Erythroblast (primary cell): ENCODE measurements at regions not wholly inside any gene's neighbourhood (a gene's known extent, or its start where the extent isn't known, plus 50 kb on each side); places are given as distances from the start of the nearest gene placed in this dataset.

Experiments used
- DNase-seq, 2 experiments: peaks; one replicate each; lab custom pipeline; 2025; lab: John Stamatoyannopoulos, UW
- GATA1 ChIP-seq: IDR thresholded peaks from 2 replicates; pipeline ENCODE4 v1.6.1; 2011; ENCODE audit warnings: low read depth, mild to moderate bottlenecking, control low read depth, low read length, moderate library complexity
- POLR2A ChIP-seq: IDR thresholded peaks from 2 replicates; pipeline ENCODE4 v1.6.1; 2011; ENCODE audit warnings: mild to moderate bottlenecking, low read length

DNA sequence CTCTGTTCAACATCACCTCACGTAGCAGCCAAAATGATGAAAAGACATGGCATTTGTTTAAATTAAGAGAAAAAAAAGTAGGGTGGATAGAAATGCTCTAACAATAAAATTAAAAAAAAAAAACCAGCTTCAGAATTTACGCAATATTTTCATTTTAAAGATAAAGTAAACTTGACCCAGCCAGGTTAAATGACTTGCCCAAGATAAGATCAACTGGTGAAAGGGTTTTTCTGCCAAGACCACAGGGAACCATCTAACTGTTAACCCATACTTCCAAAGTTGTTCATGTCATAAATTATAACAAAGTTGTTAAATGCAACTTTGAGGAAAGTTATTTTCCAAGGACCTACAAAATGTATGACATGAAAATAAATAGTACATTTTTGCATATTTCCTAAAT lies 129.6 kb upstream of the SOX5 start:
- no peak for DNase-seq
- TF ChIP-seq POLR2A: no peak
- TF ChIP-seq GATA1: no peak

DNA sequence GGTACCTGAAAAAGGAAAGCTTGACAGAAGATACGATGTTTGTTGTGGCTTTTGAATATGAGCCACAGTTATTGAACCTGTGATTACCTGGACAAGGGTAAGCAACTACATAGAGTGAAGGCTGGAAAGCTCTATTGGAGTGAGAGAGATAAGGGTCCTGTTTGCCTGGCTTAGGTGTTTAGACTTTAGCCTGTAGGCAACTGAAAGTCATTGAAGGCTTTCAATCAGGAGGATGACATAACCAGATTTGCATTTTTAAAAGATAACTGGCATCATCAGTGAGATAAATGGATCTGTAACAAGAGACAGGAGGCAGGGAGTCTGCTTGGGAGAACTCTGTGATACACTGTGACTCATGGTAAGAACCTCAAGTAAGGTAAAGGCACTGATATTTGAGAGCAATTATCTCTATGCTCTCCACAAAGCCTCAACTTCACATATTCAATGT lies 128.9 kb upstream of the SOX5 start:
- TF ChIP-seq POLR2A (no peak), GATA1 (no peak)
- no peak for DNase-seq

DNA sequence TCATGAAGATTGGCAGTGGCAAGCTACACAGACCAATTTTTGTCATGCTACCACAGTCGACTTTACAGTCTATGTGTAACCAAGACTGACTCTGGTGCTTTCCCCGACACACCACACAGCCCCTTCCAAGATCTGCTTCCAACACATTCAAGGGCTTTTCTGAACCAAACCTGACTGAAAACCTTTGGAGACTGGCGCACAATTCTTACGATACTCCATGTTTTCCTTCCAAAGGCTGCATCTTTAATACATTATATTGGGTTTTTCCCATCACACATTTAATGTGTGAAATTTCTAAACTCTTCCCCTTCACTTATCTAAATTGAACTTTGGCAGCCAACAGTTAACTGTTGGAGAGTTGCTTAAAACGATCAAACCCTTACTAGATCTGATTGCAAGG lies 127.7 kb upstream of the SOX5 start:
- no peak for TF ChIP-seq POLR2A
- no peak for TF ChIP-seq GATA1
- DNase-seq: no peak

DNA sequence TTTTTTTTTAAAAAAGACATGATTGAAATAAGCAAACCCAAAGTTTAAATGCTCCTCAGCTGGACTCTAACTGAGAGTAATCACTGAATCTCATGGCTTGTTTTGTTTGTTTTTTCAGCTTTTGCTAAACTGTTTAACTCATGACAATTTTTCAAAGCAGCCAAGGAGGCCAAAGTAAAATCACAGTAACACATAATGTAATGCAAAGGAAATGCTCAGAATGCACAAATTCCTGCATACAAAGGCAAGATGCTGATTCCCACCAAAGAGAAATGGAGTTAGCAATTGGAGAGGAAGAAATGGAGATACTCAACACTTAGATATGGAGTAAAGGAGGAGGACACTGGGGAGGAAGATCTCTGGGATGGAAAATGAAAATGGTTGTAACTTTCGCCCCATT lies 126.2 kb upstream of the SOX5 start:
- no peak for DNase-seq
- TF ChIP-seq POLR2A (no peak), GATA1 (no peak)

DNA sequence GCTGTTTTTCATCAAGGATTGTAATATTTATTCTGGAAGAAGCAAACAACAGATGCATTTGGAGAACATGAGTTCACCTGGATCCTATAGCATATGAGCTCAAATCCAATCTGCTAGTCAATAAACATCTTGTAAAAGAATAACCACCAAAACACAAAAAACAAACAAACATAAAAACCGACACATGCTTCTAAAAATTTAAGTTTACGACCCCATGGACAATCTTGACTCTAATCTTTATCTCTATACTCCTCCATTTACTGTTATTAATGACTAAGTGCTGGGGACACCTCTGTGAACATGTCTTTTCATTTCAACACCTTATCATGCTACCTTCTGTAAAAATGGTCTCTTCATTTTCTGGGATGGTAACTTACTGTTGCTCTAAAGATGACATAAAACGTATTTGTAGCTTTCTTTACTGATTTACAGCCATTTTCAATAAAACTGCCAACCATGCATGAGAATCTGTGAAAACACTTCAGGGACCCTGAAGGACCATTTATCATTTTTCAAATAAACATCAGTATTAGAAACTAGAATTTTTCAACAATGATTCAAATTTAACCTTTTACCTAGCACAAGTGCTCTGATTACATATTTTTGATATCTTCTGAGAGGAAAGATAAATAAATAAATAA lies 123.8 kb upstream of the SOX5 start:
- TF ChIP-seq POLR2A (no peak), GATA1 (no peak)
- no peak for DNase-seq

DNA sequence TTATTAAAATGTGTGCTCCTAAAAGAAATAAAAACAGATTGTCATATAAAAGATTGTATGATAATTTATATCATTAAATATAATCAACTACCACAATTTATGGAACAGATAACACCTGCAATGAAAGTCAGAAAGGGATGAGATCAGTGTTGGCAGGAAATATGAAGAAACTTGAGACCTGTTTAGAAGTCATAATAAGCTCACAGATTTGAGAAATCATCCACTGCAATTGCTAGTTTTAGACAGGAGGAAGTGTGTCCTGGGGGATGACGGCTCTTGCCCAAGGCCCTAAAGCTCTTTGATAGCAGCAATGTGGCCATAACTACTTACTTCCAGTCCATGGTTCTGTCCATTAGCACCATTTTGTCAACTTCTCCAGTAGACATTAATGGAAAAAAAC lies 122.8 kb upstream of the SOX5 start:
- DNase-seq: no peak
- no peak for TF ChIP-seq GATA1
- no peak for TF ChIP-seq POLR2A

DNA sequence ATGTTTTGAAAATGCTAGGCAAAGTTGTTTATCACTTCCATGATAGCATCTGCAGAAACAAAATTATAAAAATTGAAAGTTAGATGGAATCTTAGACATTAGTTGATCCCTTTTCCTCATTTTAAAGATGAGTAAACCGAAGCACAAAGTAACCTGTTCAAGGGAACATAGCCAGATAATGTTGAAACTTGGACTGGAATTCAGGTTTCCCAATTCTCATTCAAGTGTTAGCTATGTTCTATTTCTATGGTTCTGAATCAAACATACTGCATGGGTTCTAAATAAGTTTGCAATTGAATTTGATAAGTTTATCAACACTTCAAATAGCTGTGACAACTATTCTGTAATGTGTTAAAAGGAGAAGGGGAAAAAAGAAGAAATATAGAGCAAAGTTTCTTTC lies 122.4 kb upstream of the SOX5 start:
- no peak for DNase-seq
- TF ChIP-seq GATA1: no peak
- TF ChIP-seq POLR2A: no peak

DNA sequence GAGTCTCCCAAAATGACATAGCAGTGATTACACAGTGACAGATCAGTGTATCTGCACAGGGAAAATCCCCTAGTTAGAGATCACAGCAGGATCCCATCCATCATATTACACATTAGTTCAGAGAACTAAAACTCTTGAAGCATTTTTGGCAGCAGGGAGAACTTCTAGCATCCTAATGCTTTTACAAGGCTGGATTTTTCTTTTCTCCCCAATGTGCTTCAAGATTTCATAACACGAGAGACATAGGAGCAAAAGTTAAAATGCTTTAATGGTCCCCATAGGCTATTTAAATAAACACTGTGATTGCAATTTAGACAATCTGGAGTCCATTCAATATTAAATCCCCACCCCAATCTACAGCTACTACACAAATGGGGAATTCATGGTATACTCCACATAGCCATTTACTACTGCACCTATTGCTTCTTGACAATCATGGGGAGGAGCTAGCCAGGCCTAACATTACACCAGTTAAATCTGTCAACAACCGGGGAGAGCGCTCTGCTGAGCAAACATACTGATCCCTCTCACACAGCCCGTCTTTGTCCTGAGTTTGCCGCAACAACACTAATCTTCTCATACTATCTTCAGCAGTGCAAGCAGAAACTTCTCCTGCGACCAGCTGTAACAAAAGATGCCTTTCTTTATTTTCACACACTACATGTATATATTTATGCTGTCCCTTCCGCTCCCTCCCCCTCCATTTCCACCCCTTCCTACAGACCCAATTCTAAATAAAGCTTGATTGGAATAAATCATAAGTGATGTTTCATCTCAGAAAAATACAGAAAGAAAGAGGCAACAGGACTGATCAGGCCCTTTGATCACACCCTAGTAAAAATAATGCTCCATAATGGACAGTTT lies 120.3 kb upstream of the SOX5 start:
- no peak for DNase-seq
- TF ChIP-seq POLR2A: no peak
- TF ChIP-seq GATA1: no peak

DNA sequence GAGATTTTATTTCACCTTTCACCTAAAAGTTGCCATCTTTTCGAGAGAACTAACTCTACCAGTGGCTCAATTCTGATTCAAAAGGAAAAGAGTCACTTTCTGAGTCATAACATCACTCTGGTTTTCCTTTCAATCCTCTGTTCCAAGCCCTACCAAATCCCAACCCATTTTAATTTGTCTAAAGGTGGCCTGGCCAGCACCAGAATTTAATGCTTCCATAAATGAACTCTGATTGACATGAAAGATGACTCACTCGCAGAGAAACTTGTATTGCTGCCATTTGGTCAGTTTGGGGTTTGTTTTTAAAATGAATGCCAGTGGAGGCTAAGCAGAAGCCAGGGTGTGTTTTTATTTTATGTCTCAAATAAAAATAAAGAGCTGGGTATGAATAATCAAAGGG lies 117.4 kb upstream of the SOX5 start:
- no peak for DNase-seq

DNA sequence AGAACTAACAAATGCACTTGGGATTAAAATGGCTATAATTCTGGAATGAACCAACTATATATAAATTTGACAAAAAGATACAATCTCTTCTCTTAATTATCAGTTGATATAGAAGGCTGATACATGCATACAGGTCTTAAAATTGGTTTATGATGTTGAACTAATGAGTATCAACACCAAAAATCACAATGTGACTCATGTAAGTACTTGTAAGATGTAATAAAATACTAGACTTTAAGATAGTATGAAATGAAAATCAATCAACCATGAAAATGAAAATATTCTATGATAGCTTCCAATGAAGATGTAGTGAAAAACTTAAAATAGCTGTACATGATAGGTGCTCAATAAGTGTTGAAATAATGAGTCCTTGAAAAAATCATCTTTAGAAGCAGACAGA lies 116.6 kb upstream of the SOX5 start:
- TF ChIP-seq GATA1 (no peak), POLR2A (no peak)
- DNase-seq: no peak

More for the DNA sequence above, 117.4 kb upstream of the SOX5 start:
- TF ChIP-seq POLR2A (no peak), GATA1 (no peak)

DNA sequence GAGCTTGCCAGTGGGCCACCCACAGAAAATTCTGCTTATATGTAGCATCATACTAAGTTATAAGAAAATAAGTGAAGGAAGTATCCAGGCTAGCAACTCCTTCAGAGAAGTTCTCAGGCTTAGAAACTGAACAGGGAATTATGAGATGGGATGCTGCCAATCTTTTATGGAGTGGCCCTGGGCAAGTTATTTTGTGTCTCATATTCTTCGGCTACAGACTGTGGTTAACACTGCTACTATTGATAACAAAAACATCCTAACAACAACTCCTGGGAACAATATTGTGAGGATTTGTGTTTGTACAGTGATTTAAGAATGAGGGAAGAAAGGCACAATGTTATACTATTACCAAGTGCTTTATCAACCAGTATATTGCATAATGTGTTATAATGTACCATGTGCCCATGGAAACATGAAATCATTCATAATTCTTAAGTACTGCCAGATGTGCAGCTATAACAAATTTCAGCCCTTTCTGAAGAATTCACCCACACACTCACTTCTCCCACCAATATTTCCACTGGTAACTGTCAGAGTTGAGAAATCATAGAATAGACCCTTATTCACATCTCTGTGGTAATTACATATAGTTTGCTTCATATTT lies 113.3 kb upstream of the SOX5 start:
- no peak for DNase-seq
- TF ChIP-seq GATA1: no peak

DNA sequence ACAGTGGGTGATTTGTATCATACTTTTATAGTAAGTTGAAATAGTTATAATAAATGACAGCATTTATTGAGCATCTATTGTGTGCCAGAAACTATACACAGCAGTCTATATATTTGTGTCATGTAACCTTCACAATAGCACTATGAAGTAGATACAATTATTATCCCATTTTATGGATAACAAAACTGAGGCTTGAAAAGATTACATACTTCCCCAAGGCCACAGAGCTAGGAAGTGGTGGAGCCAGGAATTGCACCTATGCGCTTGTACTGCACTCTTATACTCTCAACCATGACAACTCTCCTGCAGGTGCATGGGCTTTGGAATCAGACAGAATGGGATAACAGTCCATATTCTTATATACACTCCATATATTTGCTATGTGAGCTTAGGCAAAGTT lies 110.6 kb upstream of the SOX5 start:
- no peak for TF ChIP-seq POLR2A
- DNase-seq: no peak

DNA sequence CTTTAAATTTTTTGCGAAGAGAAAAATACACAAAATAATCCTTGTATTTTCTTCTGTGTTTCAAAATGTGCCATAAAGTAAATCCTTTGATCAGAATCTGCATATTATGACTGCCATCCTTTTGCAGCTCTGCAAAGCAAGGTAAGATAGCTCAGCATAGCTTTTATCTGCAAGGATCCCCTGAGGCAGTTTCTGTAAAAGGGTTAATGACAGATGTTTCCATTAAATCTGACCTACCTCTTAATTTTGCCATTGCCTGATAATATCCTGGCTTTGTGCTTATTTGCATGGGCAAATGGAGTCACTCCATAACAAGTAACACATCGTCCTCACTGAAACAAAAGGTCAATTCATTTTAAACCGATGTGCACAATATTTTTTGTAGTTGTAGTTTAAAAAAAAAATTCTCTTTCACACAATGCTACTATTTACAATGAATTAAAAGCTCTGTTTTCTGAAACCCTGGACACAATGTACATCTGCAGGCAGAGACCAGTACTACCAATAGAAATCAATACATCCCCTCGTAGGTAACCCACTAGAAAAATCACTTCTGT lies 108.5 kb upstream of the SOX5 start:
- no peak for DNase-seq
- TF ChIP-seq POLR2A (no peak), GATA1 (no peak)

DNA sequence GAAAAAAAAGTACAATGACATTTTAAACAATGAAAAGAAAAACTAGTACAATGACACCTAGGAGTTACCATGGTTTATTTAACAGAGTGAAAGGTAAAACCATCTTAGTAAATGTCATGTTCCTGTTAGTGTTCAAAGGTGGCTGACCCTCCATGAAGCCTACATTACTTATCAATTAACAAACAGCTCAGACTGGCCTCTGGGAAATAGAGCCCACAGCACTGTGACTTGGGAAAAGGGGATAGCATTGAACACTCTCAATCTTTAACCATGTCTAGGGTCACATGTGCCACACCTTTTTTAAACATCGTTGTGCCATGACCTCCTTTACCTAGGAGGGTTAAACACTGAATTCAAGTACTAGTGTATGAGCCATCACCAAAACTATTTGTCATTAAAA lies 106.3 kb upstream of the SOX5 start:
- TF ChIP-seq GATA1 (no peak), POLR2A (no peak)
- DNase-seq: no peak
